Kidney (tissue), 13 donors: ENCODE measurements at regions not wholly inside any gene's neighbourhood (a gene's known extent, or its start where the extent isn't known, plus 50 kb on each side); places are given as distances from the start of the nearest gene placed in this dataset. TPM values are rescaled to one million over a fixed set of nuclear protein-coding genes. Genes with fewer than 3 reads are reported as not detected.
"Not testable (repeated sequence)": the region's sequence is repeated elsewhere in the genome, so short reads cannot be mapped to it uniquely, and the experiment has no call there.

Source experiments
- DNase-seq, 5 donors: peaks; one replicate each; pipeline ENCODE4 v3.0.0-alpha.2; 2013 to 2020
- FAIRE-seq: peaks from 2 replicates; lab custom pipeline; 2012; peaks lifted over from hg19 to GRCh38; lab: Jason Lieb, UNC
- H3K27ac ChIP-seq, 2 donors: one replicate each; pipeline ENCODE4 v1.7.0; 2013; ENCODE audit warnings: low read depth in 2 of 2, low read length in 2 of 2, inconsistent platforms in 1 of 2
- H3K27me3 ChIP-seq: one replicate; pipeline ENCODE4 v1.7.1; 2013; ENCODE audit warnings: low read length, inconsistent platforms; ENCODE audit not compliant: control insufficient read depth, insufficient read depth
- H3K36me3 ChIP-seq, 3 donors: one replicate each; pipeline versions ENCODE4 v1.7.0 to v1.7.1; 2013; ENCODE audit warnings: low read length in 3 of 3, control low read depth in 1 of 3, inconsistent platforms in 1 of 3; ENCODE audit not compliant: insufficient read depth in 3 of 3, control insufficient read depth in 2 of 3
- H3K4me1 ChIP-seq, 3 donors: one replicate each; pipeline versions ENCODE4 v1.7.0 to v1.7.1; 2013; ENCODE audit warnings: low read length in 3 of 3, inconsistent platforms in 1 of 3, low read depth in 1 of 3; ENCODE audit not compliant: control insufficient read depth in 2 of 3, insufficient read depth in 2 of 3
- H3K4me3 ChIP-seq, 3 donors: one replicate each; pipeline versions ENCODE4 v1.7.0 to v1.8.1; 2013; ENCODE audit warnings: low read length in 3 of 3, control low read depth in 1 of 3, inconsistent platforms in 1 of 3
- H3K9ac ChIP-seq, 3 donors: one replicate each; pipeline versions ENCODE4 v1.7.0 to v1.7.1; 2013; ENCODE audit warnings: low read length in 3 of 3, control low read depth in 1 of 3, inconsistent platforms in 1 of 3
- H3K9me3 ChIP-seq, 3 donors: one replicate each; pipeline versions ENCODE4 v1.7.0 to v1.7.1; 2013; ENCODE audit warnings: low read length in 3 of 3, control low read depth in 1 of 3, inconsistent platforms in 1 of 3; ENCODE audit not compliant: control insufficient read depth in 2 of 3, insufficient read depth in 1 of 3
- CTCF ChIP-seq: IDR thresholded peaks from 3 replicates; pipeline ENCODE4 v1.5.1; 2012; ENCODE audit warnings: mild to moderate bottlenecking, moderate library complexity, borderline replicate concordance; ENCODE audit not compliant: insufficient read depth; ENCODE audit errors: extremely low read depth
- intact Hi-C: fragments of 100-400 bp; cut with DNase I; formaldehyde crosslinking; loops from one replicate; pipeline ENCODE4 v1.11.1; 2022
- microRNA-seq: library from miRNA; unstranded; fragments of <30 nt; microRNA quantifications from one replicate; pipeline ENCODE4 v1.2.0, GENCODE V29; 2020
- donor health status: control.
- donor health status: control.
- donor health status: control.
- donor health status: control.
- donor health status: control.
- donor health status: DM: yes; HTN: yes; CAD: no.
- donor health status: Normal renal cell carcinoma (clear cell type).

GRCh38 chrX:123108513-123109427, 75.3 kb upstream of the GRIA3 start:
- no peak for DNase-seq
- no peak overlapping the region for H3K4me3 ChIP-seq
- intact Hi-C loops, result no loop called here
- TF ChIP-seq CTCF, result no peak
- H3K27ac ChIP-seq, result no peak overlapping the region
- no peak overlapping the region for H3K9ac ChIP-seq
- no peaks in the 10 kb centered on the region for H3K9me3 ChIP-seq
- no peaks in the 10 kb centered on the region for H3K4me1 ChIP-seq
- FAIRE-seq, result no peak
- no peaks in the 10 kb centered on the region for H3K36me3 ChIP-seq
- no peaks in the 10 kb centered on the region for H3K27me3 ChIP-seq

GRCh38 chrX:123121241-123121640, 62.8 kb upstream of the GRIA3 start:
- FAIRE-seq (no peak), DNase-seq (no peak)
- Histone ChIP-seq H3K9ac (no peak overlapping the region), H3K27ac (no peak overlapping the region), H3K27me3 (no peaks in the 10 kb centered on the region), H3K36me3 (no peaks in the 10 kb centered on the region), H3K4me1 (no peaks in the 10 kb centered on the region), H3K9me3 (no peaks in the 10 kb centered on the region), H3K4me3 (no peak overlapping the region)
- intact Hi-C loops, result no loop called here
- no peak for TF ChIP-seq CTCF

- H3K9ac ChIP-seq, H3K9me3 ChIP-seq, H3K4me3 ChIP-seq, DNase-seq, FAIRE-seq, H3K27ac ChIP-seq, intact Hi-C loops, H3K27me3 ChIP-seq, H3K4me1 ChIP-seq, H3K36me3 ChIP-seq: not testable (repeated sequence)
Observed at GRCh38 chrX:123129805-123130204, 54.3 kb upstream of the GRIA3 start.

Small RNA genes lying in the stretch of these regions (microRNA-seq; reads per million reads assigned to microRNA genes)
- gene MIR3672, result not detected
